Transverse colon (tissue), 4 donors: ENCODE measurements at regions not wholly inside any gene's neighbourhood (a gene's known extent, or its start where the extent isn't known, plus 50 kb on each side); places are given as distances from the start of the nearest gene placed in this dataset.

Experiments
- EP300 ChIP-seq: sonication (generic); formaldehyde crosslinking; IDR thresholded peaks from one replicate; pipeline ENCODE4 v1.6.1; 2017; ENCODE audit warnings: antibody characterized with exemption, low read depth
- POLR2A ChIP-seq: fragments of 450-650 bp; IDR thresholded peaks from one replicate; pipeline ENCODE4 v1.6.1; 2016; ENCODE audit warnings: antibody characterized with exemption, mild to moderate bottlenecking, moderate library complexity
- POLR2AphosphoS5 ChIP-seq, 3 donors: sonication (generic); formaldehyde crosslinking; IDR thresholded peaks; one replicate each; pipeline ENCODE4 v1.6.1; 2016; ENCODE audit warnings: antibody characterized with exemption in 3 of 3
- TF ChIP-seq, protein P1 (sequence below), 5 experiments: fragments of 200-600 bp in 3 of 5; fragments of 450-650 bp in 2 of 5; sonication (generic) in 3 of 5; IDR thresholded peaks; 1 replicate in 2 of 5; 2 replicates in 3 of 5; pipeline ENCODE4 v1.5.1; 2016 to 2017; ENCODE audit warnings: antibody characterized with exemption in 5 of 5, inconsistent platforms in 3 of 5, mild to moderate bottlenecking in 2 of 5, moderate library complexity in 1 of 5

- TF ChIP-seq, protein P1, sequence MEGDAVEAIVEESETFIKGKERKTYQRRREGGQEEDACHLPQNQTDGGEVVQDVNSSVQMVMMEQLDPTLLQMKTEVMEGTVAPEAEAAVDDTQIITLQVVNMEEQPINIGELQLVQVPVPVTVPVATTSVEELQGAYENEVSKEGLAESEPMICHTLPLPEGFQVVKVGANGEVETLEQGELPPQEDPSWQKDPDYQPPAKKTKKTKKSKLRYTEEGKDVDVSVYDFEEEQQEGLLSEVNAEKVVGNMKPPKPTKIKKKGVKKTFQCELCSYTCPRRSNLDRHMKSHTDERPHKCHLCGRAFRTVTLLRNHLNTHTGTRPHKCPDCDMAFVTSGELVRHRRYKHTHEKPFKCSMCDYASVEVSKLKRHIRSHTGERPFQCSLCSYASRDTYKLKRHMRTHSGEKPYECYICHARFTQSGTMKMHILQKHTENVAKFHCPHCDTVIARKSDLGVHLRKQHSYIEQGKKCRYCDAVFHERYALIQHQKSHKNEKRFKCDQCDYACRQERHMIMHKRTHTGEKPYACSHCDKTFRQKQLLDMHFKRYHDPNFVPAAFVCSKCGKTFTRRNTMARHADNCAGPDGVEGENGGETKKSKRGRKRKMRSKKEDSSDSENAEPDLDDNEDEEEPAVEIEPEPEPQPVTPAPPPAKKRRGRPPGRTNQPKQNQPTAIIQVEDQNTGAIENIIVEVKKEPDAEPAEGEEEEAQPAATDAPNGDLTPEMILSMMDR (IDR thresholded peaks at IDR 0.05): no peak
- TF ChIP-seq POLR2A (no peak), EP300 (no peak), POLR2AphosphoS5 (IDR thresholded peaks at IDR 0.05) (no peak)
Observed at GRCh38 chr3:34015204-34016142, 217.0 kb downstream of the PDCD6IP start.
